NCI-H226 (cell line): ENCODE measurements at regions not wholly inside any gene's neighbourhood (a gene's known extent, or its start where the extent isn't known, plus 50 kb on each side); places are given as distances from the start of the nearest gene placed in this dataset.

Experiments
- DNase-seq: peaks from one replicate; pipeline ENCODE4 v3.0.0-alpha.2; 2015

- DNase-seq: no peak
Observed at GRCh38 chr1:11414926-11415538, 63.9 kb upstream of the DISP3 start.

- DNase-seq: no peak
Observed at GRCh38 chr1:11417162-11417561, 61.8 kb upstream of the DISP3 start.

GRCh38 chr1:11418056-11418455, 60.9 kb upstream of the DISP3 start:
- DNase-seq: no peak

GRCh38 chr1:11421443-11421842, 57.5 kb upstream of the DISP3 start:
- DNase-seq: no peak

- DNase-seq: no peak
Observed at GRCh38 chr1:11422686-11423085, 56.3 kb upstream of the DISP3 start.

- no peak for DNase-seq
Observed at GRCh38 chr1:11426617-11427016, 52.3 kb upstream of the DISP3 start.

GRCh38 chr1:11428789-11429188, 50.2 kb upstream of the DISP3 start:
- DNase-seq: no peak
